Inferior parietal cortex (tissue), 1 donor: ENCODE measurements at regions not wholly inside any gene's neighbourhood (a gene's known extent, or its start where the extent isn't known, plus 50 kb on each side); places are given as distances from the start of the nearest gene placed in this dataset.

ENCODE experiments used
- DNase-seq: peaks from one replicate; pipeline ENCODE4 v3.0.0-alpha.2; 2016; ENCODE audit errors: extremely low spot score

DNA sequence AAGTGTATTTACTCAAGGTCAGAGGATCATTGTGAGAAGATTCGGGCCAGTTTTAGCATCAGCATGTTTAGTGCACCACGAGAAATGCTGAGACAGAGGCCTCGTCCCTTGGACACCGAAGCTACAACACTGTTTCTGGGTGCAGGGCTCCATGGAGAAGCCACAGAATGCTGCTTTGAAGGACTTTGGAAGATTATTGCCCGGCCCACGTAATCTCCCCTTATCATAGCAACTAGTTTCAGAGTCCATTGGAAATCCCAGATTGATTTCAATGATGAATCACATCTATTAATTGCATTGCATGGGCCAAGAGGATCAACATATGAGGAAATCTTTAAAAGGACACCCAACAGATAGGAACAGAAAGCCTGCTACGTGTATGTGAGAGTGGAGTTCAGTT is 156.0 kb downstream of the MAF start:
- DNase-seq, result no peak

- no peak for DNase-seq
These were observed 160.6 kb downstream of the MAF start for GRCh38 chr16:79439901-79440300.

DNA sequence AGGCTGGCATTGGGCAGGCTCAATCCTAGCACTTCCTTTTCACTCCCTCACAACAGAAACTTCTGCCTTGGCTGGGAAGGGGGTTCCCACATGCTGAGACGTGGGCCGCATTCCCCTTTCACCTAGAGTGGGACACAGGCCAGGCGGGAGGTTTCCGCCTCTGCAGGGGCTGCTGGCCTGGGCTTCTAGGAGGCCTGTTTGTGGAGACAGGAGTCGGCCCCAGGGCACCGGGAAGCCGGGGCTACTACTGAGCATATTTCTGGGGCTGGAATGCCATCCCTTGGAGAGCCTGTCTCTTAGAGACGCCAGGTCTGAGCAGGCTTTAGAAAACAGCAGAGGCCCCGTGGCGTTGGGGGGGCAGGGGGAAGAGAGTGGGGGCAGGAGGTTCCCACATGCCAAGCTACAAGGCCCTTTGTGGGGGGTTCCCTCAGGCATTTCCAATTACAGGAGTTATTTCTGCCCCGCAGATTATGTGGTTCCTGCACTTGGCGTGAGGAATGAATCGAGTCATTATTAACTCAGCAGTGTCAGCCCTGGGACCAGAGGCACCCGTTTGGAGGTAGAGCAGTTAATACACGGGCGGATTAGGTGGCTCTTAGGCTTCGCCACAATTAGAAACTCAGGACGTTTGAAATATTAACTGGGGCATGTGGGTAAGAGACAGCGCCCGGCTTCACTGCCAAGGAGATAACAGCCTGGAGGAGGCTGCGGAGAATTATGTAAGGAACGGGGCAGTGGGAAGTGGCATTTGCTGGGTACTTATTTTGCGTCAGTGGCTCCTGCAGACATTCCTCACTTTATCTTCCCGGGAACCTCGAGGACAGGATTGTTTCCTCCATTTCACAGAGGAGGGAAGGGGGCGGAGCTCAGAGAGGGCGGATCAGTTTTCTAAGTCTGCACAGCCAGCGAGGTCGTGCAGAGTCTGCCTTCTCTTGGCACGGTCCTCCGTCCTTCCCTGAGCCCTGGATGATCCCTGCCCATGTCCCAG is 162.5 kb downstream of the MAF start:
- peak; percentile 26 for DNase-seq

DNA sequence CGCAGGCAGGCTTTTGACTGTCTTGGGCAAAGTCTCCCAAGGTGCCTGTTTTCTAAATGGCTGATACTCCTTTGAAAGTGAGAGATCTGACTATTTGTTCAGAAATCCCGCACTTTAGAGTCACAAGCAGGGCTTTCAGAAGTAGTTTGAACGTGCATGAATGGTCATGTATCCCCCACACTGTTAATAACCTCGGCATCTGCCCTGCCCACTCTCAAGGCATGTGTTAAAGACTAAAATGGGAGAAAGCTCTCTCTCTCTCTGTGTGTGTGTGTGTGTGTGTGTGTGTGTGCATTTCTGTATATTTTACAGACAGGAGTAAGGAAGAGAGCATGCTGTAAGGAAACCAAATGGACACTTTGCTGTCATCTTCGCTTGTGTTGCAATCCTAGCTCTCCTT is 163.7 kb downstream of the MAF start:
- no peak for DNase-seq

GRCh38 chr16:79434771-79435170 is 165.8 kb downstream of the MAF start:
- no peak for DNase-seq

- DNase-seq, result no peak
These were observed 166.4 kb downstream of the MAF start for GRCh38 chr16:79434092-79434491.

- DNase-seq, result no peak
These were observed 168.6 kb downstream of the MAF start for GRCh38 chr16:79431923-79432322.

- DNase-seq, result no peak
These were observed 170.3 kb downstream of the MAF start for GRCh38 chr16:79430191-79430678.

- no peak for DNase-seq
These were observed 171.0 kb downstream of the MAF start for GRCh38 chr16:79429381-79430190.

DNA sequence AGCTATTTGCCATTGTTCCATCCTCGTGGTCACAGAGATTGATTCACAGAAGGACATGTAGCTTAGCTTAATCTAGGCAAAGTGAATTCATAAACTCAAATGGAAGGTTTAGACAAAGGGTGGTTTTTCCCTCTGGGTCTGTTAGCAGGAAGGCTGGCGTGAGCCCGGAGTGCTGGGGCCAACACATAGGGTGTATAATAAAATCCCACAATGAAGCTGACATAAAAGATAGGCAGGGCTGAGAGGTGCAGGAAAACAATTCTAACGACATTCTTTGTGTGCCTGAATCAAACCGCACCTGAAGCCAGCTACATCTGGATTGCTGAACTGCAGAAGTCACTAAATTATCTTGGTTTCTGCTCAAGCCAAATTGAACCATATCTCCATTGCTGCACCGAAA is 173.9 kb downstream of the MAF start:
- no peak for DNase-seq

GRCh38 chr16:79422064-79422463 is 178.5 kb downstream of the MAF start:
- DNase-seq, result no peak

- DNase-seq, result no peak
These were observed 179.4 kb downstream of the MAF start for GRCh38 chr16:79421126-79421525.

DNA sequence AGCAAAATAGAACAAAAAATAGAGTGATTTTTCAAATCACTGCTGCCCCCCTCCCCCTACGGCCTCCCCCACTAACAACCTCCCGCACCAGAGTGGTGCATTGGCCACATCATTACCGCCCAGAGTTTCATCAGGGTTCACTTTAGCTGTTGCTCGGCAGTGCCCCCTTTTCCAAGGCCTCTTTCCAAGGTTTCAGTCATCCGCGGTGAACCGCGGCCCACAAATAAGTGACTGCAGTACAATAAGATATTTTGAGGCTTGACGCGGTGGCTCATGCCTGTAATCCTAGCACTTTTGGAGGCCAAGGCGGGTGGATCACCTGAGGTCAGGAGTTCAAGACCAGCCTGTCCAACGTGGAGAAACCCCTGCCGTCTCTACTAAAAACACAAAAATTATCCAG is 180.0 kb downstream of the MAF start:
- no peak for DNase-seq

GRCh38 chr16:79419148-79419547 is 181.4 kb downstream of the MAF start:
- no peak for DNase-seq

- no peak for DNase-seq
These were observed 182.9 kb downstream of the MAF start for GRCh38 chr16:79417601-79418008.

GRCh38 chr16:79415983-79416640 is 184.4 kb downstream of the MAF start:
- no peak for DNase-seq

- no peak for DNase-seq
These were observed 187.7 kb downstream of the MAF start for GRCh38 chr16:79412783-79413225.

GRCh38 chr16:79411805-79412204 is 188.7 kb downstream of the MAF start:
- DNase-seq, result no peak

DNA sequence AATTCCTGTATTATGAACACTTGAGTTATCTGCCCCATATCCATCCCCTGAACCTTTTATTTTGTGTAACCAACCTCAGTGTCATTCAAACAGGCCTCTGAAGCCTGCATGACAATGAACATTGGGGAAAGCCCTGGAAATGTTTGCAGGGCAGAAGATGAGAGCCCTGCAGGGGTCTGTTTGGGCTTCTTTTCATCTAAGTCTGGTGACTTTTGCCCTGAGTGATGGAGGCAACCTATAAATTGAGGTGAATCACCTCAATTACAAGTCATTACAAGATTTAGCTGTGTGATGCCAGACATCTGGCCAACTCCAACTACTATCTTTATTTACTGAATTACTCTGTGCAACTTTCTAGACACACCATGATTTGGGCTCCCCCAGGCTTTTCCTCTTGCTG is 189.2 kb downstream of the MAF start:
- DNase-seq, result no peak

- DNase-seq, result no peak
These were observed 190.6 kb downstream of the MAF start for GRCh38 chr16:79409978-79410377.

DNA sequence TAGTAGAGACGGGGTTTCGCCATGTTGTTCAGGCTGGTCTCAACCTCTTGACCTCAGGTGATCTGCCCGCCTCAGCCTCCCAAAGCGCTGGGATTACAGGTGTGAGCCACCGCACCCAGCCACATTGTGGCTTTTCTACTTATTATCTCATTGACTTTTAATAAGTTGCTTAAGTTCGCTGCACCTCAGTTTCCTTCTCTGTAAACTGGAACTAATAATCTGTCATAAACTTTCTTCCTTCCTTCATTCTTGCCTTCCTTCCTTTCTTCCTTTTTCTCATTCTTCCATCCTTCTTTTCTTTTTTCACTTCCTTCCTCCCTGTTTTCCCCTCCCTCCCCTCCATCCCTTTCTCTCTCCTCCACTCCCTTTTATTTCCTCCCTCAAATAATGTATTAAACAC is 192.2 kb downstream of the MAF start:
- DNase-seq, result no peak
